ENCODE measurements at regions not wholly inside any gene's neighbourhood (a gene's known extent, or its start where the extent isn't known, plus 50 kb on each side); places are given as distances from the start of the nearest gene placed in this dataset.
"Not testable (repeated sequence)": the region's sequence is repeated elsewhere in the genome, so short reads cannot be mapped to it uniquely, and the experiment has no call there.

DNA sequence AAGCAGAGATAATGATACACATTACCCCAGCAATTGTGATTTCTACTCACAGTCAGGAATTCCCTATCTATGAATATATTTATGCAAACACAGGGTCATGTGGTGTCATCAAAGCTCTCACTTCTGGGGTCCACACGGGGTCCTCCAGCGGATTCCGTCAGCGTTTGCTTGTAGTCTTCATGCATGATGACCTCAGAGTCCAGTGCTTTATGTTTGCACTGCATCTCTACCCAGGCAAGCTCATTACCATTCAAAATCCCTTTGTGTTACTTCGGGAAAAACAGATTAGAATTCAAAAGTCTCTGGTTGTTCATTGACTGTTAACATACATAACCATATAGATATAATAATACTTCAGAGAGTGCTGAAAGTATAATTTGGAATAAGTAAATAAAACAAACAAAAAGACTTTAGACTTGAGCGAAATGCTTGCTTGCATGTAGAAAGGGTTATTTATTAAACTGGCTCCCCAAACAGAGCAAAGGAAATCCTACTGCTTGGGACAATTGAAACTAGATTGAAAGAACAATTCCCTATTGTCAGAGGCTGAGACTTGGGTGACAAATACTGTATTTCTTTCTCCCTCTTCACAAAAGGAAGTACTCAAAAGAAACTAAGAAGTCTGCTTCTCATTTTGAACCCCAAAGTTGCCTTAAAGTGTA is 423.1 kb downstream of the ETS1 start:
- no peak for DNase-seq (ENCODE audit: low read depth in 2 of 3, low spot score in 1 of 3)

DNA sequence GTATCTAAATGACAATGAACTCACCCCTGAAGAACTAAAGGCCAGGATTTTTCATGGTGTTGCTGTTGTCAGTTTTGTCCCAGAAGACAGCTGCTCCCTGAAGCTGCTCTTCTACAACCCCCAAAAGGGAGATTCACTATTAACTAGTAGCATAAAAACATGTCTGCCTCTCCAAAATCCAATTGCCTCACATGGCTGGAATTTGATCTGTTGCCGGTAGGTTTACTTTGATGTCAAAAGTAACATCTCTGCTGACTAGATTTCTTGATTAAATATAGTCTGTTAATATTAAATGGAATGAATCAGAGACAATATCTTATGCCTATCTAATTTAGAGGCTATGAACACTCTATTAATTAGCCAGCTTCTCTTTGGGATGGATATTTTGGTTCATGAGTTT is 425.4 kb downstream of the ETS1 start:
- no peak for DNase-seq (ENCODE audit: low read depth in 2 of 3, low spot score in 1 of 3)

DNA sequence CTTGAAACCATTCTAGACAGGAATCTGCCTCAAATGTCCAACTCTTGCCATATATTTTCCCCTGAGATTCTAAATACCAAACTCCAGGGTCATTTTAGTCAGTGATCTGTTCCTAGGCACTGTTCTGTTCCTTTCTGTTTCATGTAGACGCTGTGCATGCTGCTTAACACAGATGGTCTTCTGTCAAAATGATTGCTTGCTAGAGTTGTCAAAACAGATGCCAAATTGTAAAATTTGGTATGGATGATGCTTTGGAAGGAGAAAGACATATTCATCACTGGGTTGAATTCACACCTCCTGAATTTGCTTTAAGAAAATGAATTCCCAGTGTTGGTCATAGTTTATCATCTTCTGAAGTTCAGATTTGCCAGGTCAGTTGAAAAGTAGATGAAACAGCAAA is 425.9 kb downstream of the ETS1 start:
- no peak for DNase-seq (ENCODE audit: low read depth in 2 of 3, low spot score in 1 of 3)

DNA sequence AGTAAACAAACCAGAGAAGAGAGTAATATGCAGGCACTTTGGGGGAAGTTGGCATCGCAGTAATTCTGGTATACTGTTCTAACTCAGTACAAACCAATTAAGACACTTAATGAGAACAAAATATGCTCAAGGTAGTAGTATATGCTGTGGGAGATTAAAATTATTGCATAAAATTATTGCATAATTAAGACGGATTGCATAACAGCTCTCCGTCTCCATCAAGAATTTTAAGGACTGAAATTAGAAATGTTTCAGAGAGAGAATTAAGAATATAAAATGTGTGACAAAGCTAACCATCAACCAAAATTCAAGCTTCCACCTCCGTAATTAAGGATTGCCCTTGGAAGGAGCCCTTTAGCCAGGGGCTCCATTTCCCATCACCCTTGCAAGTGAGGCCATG is 428.5 kb downstream of the ETS1 start:
- no peak for DNase-seq (ENCODE audit: low read depth in 2 of 3, low spot score in 1 of 3)

DNA sequence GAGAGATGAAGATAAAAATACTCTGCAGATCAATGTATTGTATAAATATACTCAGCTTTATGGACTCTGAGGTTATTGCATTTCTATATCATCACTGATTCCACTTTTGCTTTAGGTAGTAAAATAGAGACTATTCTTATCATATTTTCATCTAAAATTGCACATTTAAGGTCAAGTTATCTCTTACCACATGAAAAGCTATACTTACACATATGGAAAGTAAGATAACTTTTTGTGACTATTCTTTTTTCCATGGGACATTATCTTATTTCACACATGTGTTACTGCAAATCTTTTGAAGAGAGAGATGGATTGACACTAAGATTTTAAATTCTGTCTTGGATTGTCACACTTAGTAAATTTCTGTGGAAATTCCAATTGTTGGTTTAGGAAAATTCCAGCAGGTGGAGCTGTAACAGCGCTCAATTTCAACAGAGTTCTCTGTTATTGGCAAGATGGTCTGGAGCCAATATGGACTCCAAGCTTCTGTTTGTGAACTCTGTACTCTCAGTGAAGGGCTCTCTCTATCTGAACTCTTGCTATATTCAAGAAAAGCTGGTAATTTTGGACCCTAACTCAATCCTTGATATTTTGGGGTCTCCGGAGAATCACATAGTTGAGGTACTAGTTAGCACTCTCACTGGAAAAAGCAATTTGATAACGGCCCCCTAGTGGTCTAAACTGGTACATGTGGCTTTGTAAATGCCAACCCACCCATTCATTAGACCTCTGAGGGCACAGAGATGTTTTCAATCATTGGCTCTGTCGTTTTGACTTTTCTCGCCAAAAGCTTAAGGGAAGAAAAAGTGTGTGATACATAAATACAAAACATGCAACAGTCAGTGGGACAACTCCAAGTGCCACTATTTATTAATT is 429.7 kb downstream of the ETS1 start:
- DNase-seq (ENCODE audit: low read depth in 2 of 3, low spot score in 1 of 3) = peak; percentile 15 to 82 (median 31)

DNA sequence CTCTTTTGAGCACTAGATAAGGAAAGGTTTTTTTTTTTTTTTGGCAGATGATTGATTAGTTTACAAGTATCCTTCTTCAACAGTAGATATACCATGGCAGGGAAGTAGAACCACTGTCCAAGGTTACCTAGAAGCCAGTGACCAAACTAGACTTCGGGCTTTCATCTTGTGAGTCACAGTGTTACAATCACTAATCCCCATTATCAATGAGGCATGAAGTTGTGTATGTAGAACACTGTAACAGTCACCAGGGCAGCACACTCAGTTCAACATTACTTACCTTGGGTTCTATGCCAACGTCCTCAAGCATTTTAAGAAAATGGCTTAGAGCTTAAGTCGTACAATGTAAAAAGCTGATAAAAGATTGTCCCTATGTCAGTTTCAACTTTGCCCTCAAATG is 430.9 kb downstream of the ETS1 start:
- DNase-seq (ENCODE audit: low read depth in 2 of 3, low spot score in 1 of 3) = no peak

DNA sequence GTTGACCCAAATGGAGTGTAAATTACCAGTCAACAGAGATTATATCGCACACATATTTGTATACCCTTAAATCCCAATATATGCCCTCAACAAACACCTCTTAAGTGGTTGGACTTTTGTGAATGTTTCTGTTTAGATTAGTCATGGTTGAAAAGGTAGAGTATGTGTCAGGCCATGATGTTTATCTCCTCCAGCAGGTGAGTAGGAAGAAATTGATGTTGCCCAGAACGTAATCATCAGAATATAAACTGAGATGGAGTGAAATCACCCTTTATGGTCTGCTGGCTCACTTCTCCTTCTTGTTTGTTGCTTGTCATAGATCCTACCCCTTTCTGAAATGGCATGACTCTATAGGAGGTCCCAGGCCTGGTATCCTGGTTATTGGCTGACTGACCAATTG is 431.8 kb downstream of the ETS1 start:
- DNase-seq (ENCODE audit: low read depth in 2 of 3, low spot score in 1 of 3) = no peak

DNA sequence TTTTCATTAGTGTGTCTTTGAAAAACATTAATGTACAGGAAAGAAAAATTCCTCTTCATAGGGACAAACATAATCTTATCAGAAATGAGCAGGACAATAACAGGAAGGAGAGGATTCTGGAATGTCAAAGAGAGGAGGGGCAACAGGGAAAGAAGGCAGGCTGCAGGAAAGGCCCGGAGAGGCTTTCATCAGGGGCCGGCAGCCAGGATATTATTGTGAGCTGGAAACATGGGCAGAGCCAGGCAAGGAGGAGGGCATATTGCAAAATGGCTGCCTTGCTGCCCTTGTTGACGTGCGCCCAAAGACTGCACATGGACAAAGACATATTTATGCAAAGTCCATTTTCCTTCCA is 433.7 kb downstream of the ETS1 start:
- DNase-seq (ENCODE audit: low read depth in 2 of 3, low spot score in 1 of 3) = no peak

DNA sequence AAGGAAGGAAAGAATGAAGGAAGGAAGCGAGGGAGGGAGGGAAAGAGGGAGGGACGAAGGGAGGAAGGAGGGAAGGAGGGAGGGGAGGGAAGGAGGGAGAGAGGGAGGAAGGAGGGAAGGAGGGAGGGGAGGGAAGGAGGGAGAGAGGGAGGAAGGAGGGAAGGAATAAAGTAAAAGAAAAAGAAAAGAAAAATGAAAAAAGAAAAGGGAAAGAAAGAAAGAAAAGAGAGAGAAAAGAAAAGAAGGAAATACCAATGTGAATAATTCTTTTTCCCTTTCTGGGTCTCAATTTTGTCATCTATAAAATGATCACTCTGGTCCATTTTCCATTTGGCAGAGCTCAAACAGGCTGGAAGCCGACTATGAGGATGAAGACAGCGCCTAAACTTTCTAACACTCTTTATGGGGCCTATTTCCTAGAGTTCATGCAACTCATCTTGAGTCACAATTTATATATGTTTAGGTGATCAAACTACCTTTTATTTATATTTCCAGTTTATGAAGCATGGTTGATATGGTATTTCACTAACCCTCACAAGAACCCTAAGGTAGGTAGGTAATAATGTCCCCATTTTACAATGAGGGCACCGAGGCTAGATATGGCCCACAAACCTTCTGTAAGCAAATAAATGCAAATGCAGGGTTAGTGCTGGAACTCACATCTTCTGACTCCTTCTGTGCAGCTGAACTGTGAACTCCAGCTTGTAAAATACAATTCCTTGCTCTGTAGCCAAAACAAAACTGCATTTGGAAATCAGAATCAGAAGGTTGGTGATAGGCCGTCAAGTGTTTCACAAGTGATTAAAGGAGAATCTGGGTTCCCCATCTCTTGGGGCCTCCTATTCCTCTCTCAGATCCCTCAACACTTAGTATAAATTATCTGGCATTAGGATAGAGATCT is 434.3 kb downstream of the ETS1 start:
- DNase-seq (ENCODE audit: low read depth in 2 of 3, low spot score in 1 of 3) = no peak

DNA sequence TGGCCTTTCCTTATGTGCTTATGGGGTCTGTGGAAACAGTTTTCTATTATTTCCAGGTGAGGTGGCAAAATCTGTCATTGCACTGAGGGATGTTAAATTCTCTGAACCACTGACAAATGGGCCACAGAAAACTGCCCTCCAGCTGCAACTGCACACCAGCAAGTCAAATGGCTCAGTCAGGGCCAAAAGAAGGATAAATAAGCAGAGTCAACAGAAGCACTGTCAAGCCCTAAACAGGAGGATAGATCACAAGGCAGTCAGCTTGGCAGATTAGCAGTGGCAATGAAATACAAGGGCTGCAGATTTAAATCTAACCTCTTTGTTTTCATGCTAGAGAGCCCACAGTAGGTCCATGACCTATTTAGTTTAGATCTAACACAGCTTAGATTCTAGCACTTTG is 435.6 kb downstream of the ETS1 start:
- DNase-seq (ENCODE audit: low read depth in 2 of 3, low spot score in 1 of 3) = no peak

DNA sequence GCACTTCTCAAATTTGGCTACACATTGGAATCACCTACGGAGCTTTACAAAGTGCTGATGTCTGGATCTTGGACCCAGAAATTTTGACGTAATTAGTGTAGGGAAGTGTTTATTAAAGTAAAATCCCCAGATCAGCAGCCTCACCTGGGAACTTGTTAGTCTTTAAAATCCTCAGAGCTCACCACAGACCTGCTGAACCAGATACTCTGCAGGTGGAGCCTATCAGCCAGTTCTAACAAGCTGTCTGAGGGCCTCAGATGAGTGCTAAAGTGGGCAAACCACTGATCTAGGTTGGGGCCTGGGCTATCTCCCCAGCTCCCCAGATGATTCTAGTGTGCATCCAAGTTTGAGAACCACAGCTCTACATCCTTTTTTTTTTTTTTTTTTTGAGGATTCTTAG is 436.0 kb downstream of the ETS1 start:
- no peak for DNase-seq (ENCODE audit: low read depth in 2 of 3, low spot score in 1 of 3)

DNA sequence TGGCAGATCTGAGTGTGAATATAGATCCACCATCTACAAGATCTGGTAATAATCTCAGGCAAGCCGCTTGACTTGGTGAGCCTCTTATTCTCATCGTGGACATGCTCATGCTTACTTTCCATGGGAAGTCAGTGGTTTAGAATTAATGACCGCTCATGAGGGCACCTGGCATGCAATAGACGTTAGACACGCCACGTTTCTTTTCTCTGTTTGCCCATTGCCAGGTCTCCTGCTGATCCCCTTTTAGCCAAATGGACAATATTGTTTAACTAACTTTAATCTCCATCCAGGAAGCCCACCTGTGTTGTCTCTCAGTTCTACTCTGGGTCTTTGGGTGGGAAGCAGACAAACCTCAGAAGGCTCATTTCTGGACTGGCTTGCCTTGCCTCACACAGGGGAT is 439.1 kb downstream of the ETS1 start:
- DNase-seq (ENCODE audit: low read depth in 2 of 3, low spot score in 1 of 3) = no peak

DNA sequence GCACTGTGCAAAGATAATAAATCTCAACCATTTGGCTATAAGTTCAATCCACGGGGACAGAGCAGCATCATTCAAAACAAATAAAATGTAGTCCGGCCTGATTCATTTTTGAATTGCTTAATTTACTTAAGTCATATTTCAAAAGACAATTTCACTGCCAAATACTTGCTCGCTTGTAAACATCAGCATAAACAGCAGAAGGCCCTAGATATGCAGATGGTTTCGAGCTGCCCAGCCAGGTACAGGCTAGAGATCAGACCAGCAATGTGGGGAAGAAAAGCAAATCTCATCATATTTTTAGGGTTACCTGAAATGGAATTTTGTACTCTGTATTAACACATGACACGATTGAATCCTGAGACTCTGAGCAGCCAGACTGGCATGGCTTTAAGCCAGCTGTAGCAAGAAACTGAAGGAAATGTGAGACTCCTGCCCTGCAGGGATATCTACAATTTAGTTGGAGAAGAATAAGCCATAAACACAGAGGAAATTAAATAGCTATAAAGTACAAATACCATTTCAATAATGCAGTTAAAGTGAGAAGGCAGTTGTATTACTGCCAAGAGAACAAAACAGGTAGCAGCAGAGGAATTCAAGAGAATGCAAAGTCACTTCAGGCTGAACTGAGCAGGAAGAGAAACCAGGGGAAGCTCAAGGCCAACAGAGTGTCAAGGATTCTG is 440.3 kb downstream of the ETS1 start:
- no peak for DNase-seq (ENCODE audit: low read depth in 2 of 3, low spot score in 1 of 3)

DNA sequence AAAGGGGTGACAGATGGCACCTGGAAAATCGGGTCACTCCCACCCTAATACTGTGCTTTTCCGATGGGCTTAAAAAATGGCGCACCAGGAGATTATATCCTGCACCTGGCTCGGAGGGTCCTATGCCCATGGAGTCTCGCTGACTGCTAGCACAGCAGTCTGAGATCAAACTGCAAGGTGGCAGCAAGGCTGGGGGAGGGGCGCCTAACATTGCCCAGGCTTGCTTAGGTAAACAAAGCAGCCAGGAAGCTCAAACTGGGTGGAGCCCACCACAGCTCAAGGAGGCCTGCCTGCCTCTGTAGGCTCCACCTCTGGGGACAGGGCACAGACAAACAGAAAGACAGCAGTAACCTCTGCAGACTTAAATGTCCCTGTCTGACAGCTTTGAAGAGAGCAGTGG is 447.1 kb downstream of the ETS1 start:
- DNase-seq (ENCODE audit: low read depth in 2 of 3, low spot score in 1 of 3) = not testable (repeated sequence)

DNA sequence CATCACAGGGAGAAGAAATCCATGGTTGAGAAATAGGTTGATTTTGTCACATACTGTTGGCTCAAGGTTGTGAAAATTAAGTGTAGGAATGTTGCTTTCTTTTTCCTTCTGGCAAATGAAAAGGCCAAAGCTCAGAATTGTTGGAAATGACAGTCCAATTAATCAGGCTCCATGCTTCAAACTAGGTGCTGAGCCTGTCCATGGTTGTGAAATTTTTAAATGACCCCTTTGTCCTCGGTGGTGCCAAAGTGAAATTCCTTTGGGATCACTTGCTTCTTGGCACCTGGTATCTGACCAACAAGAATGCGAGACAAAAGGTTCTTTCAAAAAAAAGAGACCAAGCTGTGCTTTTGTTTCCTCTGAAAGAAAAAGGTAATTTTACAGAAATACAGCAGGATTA is 451.9 kb downstream of the ETS1 start:
- DNase-seq (ENCODE audit: low read depth in 2 of 3, low spot score in 1 of 3) = no peak

DNA sequence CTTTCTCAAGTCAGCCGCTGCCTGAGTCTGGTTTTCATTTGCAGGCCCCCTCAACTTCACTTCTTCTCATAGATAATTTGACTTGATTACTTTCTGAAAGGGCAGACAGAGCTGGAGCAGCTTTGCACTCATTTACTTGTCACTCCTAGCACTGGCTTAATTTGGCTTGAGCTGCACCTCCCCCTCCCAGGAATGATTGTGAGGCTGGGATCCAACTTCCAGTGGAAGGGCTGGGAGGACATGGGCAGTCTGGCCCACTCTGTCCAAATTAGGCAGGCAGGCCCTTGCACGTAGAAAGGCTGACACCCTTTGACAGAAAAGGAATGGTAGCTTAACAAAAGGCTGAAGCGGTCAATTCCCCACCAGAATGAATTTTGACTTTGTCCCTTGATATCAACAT is 453.9 kb downstream of the ETS1 start:
- no peak for DNase-seq (ENCODE audit: low read depth in 2 of 3, low spot score in 1 of 3)

DNA sequence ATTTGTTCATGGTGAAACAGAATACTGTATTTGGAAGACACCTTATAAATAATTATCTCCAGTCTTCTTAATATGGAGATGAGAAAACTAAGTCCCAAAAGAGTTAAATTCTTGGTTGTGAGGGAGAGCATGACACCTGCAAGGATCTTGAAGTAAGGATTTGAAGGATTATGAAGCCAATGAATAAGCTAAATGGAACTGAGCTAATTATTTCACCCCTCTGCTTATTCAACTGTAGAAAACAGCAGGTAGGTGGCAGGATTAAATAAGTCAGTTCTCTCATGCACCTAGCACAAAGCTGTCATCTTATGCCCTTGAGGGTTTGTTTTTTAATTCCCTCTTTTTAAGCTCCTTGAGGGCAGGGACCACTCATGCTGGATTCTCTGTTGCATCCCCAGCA is 457.3 kb downstream of the ETS1 start:
- no peak for DNase-seq (ENCODE audit: low read depth in 2 of 3, low spot score in 1 of 3)

DNA sequence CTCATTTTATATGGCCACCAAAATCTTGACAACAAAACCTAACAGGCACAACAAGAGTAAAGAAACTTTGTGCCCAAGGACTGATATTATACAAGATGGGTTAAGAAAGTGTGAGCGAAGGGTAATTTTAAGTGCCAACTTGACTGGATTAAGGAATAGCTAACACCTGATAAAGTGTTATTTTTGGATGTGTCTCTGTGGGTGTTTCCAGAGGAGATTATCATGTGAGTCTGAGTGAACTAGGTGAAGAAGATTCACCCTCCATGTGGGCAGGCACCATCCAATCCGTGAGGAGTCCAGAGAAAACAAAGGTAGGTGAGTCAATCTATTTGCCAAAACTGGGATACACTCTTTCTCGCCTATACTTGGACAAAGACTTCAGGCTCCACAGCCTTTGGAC is 461.6 kb downstream of the ETS1 start:
- DNase-seq (ENCODE audit: low read depth in 2 of 3, low spot score in 1 of 3) = no peak

DNA sequence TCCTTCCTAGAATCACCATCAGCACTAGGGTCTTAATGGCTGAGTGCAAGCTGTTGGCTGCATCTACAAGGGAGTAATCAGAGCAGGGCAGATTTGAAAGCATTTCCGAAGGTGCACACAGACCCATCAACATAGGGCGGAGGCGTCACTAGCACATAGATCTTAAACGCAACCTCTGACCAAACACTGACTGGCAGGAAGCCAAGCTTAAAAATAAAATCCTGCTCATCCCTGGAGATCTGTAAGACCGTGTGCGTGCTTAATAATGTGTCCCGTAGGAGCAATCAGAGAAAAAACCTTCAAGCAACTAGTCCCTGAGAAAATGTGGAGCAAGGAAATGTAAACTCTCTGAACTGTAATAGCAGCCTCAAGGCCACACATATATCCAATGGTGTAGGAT is 470.5 kb downstream of the ETS1 start:
- no peak for DNase-seq (ENCODE audit: low read depth in 2 of 3, low spot score in 1 of 3)

DNA sequence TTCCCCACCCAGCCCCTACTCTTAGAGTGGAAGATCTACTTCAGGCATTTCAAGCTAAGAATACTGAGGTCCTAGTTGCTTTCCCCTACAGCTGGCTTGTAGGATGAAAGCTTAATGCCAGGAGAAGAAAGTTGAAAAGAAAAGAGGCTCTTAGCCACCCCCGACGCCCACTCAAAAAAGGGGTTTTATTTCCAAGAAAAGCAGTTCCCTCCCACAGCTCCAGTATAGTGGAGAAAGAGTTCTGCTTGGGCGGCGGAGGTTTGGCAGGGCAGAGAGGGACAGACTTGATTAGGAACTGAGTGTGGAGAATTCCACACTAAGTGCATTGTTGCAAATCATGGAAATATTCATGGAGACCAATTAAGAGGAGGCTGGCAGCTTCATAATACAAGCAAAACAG is 470.9 kb downstream of the ETS1 start:
- no peak for DNase-seq (ENCODE audit: low read depth in 2 of 3, low spot score in 1 of 3)

DNA sequence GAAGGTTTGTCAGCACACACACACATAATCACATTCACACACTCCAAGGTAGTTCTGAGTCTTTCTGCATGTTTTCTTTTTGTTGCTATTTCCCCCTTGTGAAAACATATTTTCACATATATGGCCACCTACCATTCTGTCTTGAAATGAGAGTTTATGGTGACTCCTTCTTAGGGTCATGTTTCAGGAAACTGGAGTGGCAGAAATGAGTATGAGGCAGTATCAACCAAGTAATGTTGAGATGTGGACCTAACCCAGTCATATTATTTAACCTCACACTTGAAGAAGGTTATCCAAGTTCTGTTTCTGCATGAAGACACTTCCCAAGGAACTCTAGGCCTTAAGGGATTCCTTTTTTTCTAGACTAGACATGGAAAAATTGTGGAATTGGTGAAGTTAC is 481.4 kb downstream of the ETS1 start:
- no peak for DNase-seq (ENCODE audit: low read depth in 2 of 3, low spot score in 1 of 3)
